GM18526 (cell line): ENCODE measurements at regions not wholly inside any gene's neighbourhood (a gene's known extent, or its start where the extent isn't known, plus 50 kb on each side); places are given as distances from the start of the nearest gene placed in this dataset.

Source experiments
- POLR2A ChIP-seq: IDR thresholded peaks from 3 replicates; pipeline ENCODE4 v1.6.1; 2011; ENCODE audit not compliant: insufficient read length; ENCODE audit errors: extremely low read depth

GRCh38 chr10:78109210-78109609 is 75.5 kb downstream of the RPS24 start:
- TF ChIP-seq POLR2A, result no peak

- no peak for TF ChIP-seq POLR2A
Measured at GRCh38 chr10:78115135-78115853, 81.6 kb downstream of the RPS24 start.

- TF ChIP-seq POLR2A, result no peak
Measured at GRCh38 chr10:78116361-78116760, 82.7 kb downstream of the RPS24 start.

GRCh38 chr10:78118591-78118990 is 84.9 kb downstream of the RPS24 start:
- no peak for TF ChIP-seq POLR2A

- TF ChIP-seq POLR2A, result no peak
Measured at GRCh38 chr10:78121801-78122200, 88.1 kb downstream of the RPS24 start.

GRCh38 chr10:78124167-78124566 is 90.5 kb downstream of the RPS24 start:
- no peak for TF ChIP-seq POLR2A

- TF ChIP-seq POLR2A, result no peak
Measured at GRCh38 chr10:78129211-78129610, 95.5 kb downstream of the RPS24 start.

- no peak for TF ChIP-seq POLR2A
Measured at GRCh38 chr10:78130966-78131710, 97.5 kb downstream of the RPS24 start.

- TF ChIP-seq POLR2A, result no peak
Measured at GRCh38 chr10:78134773-78135306, 101.2 kb downstream of the RPS24 start.

GRCh38 chr10:78137147-78137546 is 103.5 kb downstream of the RPS24 start:
- TF ChIP-seq POLR2A, result no peak

GRCh38 chr10:78139341-78139740 is 105.7 kb downstream of the RPS24 start:
- TF ChIP-seq POLR2A, result no peak

GRCh38 chr10:78140066-78140630 is 106.5 kb downstream of the RPS24 start:
- no peak for TF ChIP-seq POLR2A

GRCh38 chr10:78143576-78143975 is 109.9 kb downstream of the RPS24 start:
- TF ChIP-seq POLR2A, result no peak

GRCh38 chr10:78146200-78146599 is 112.5 kb downstream of the RPS24 start:
- no peak for TF ChIP-seq POLR2A

- no peak for TF ChIP-seq POLR2A
Measured at GRCh38 chr10:78147202-78147601, 113.5 kb downstream of the RPS24 start.
